ENCODE measurements at regions not wholly inside any gene's neighbourhood (a gene's known extent, or its start where the extent isn't known, plus 50 kb on each side); places are given as distances from the start of the nearest gene placed in this dataset.

GRCh38 chr7:37504801-37505200 lies 56.1 kb upstream of the ELMO1 start:
- TF ChIP-seq CTCF (conservative IDR thresholded peaks at IDR 0.05; ENCODE audit: low read depth, low read length), result no peak
- no peak for DNase-seq (ENCODE audit: low read depth)
- H3K4me3 ChIP-seq (ENCODE audit: low read depth, low read length), result no peak overlapping the region

- H3K4me3 ChIP-seq (ENCODE audit: low read depth, low read length), result no peak overlapping the region
- no peak for DNase-seq (ENCODE audit: low read depth)
- no peak for TF ChIP-seq CTCF (conservative IDR thresholded peaks at IDR 0.05; ENCODE audit: low read depth, low read length)
Observed at GRCh38 chr7:37505750-37506353, 57.2 kb upstream of the ELMO1 start.

- no peak for DNase-seq (ENCODE audit: low read depth)
- no peak overlapping the region for H3K4me3 ChIP-seq (ENCODE audit: low read depth, low read length)
- TF ChIP-seq CTCF (conservative IDR thresholded peaks at IDR 0.05; ENCODE audit: low read depth, low read length), result no peak
Observed at GRCh38 chr7:37508118-37508517, 59.5 kb upstream of the ELMO1 start.

- DNase-seq (ENCODE audit: low read depth), result no peak
- no peak overlapping the region for H3K4me3 ChIP-seq (ENCODE audit: low read depth, low read length)
- TF ChIP-seq CTCF (conservative IDR thresholded peaks at IDR 0.05; ENCODE audit: low read depth, low read length), result peak; percentile 79
Observed at GRCh38 chr7:37510043-37510634, 61.5 kb upstream of the ELMO1 start.

GRCh38 chr7:37511915-37512314 lies 63.3 kb upstream of the ELMO1 start:
- TF ChIP-seq CTCF (conservative IDR thresholded peaks at IDR 0.05; ENCODE audit: low read depth, low read length), result no peak
- DNase-seq (ENCODE audit: low read depth), result no peak
- H3K4me3 ChIP-seq (ENCODE audit: low read depth, low read length), result no peak overlapping the region

- DNase-seq (ENCODE audit: low read depth), result no peak
Observed at GRCh38 chr7:37514497-37514896, 65.8 kb upstream of the ELMO1 start.

More at GRCh38 chr7:37514497-37514896, 65.8 kb upstream of the ELMO1 start:
- H3K4me3 ChIP-seq (ENCODE audit: low read depth, low read length), result no peak overlapping the region
- TF ChIP-seq CTCF (conservative IDR thresholded peaks at IDR 0.05; ENCODE audit: low read depth, low read length), result no peak
